Natural killer cell (primary cell): ENCODE measurements at regions not wholly inside any gene's neighbourhood (a gene's known extent, or its start where the extent isn't known, plus 50 kb on each side); places are given as distances from the start of the nearest gene placed in this dataset.

Source experiments
- ATAC-seq, 3 donors: fragments of 150-1000 bp in 2 of 3; fragments of 200-7000 bp in 1 of 3; cut with Tn5 transposase; 1 replicate in 1 of 3; 2 replicates in 2 of 3; pipeline ENCODE4 v1.10.0; 2021; ENCODE audit warnings: mild to moderate bottlenecking in 2 of 3, moderate library complexity in 2 of 3
- DNase-seq, 2 donors: peaks; one replicate each; pipeline versions ENCODE4 v3.0.0 to v3.0.0-alpha.2; 2013 to 2021; ENCODE audit warnings: mixed read lengths in 1 of 2
- H3K27ac ChIP-seq: one replicate; pipeline ENCODE4 v1.5.1; 2013; ENCODE audit warnings: mild to moderate bottlenecking, low read length
- H3K27me3 ChIP-seq: one replicate; pipeline ENCODE4 v1.6.1; 2013; ENCODE audit warnings: low read length; ENCODE audit not compliant: control insufficient read depth, insufficient read depth
- H3K36me3 ChIP-seq: one replicate; pipeline ENCODE4 v1.6.1; 2013; ENCODE audit warnings: low read length; ENCODE audit not compliant: control insufficient read depth, insufficient read depth
- H3K4me1 ChIP-seq: one replicate; pipeline ENCODE4 v1.6.1; 2013; ENCODE audit warnings: low read length; ENCODE audit not compliant: control insufficient read depth, insufficient read depth
- H3K4me3 ChIP-seq: one replicate; pipeline ENCODE4 v1.5.1; 2013; ENCODE audit warnings: low read length
- H3K9me3 ChIP-seq: one replicate; pipeline ENCODE4 v1.6.1; 2013; ENCODE audit warnings: low read length; ENCODE audit not compliant: control insufficient read depth, insufficient read depth
- H3K27ac Mint-ChIP-seq, 2 donors: one replicate each; pipeline ENCODE4 v1.8.0; 2022; ENCODE audit warnings: mild to moderate bottlenecking in 2 of 2, mixed read lengths in 2 of 2, moderate library complexity in 1 of 2
- H3K27me3 Mint-ChIP-seq, 2 donors: one replicate each; pipeline ENCODE4 v1.8.0; 2022; ENCODE audit warnings: low read depth in 2 of 2, mixed read lengths in 2 of 2
- H3K36me3 Mint-ChIP-seq: one replicate; pipeline ENCODE4 v1.8.0; 2022; ENCODE audit warnings: mixed read lengths
- H3K4me1 Mint-ChIP-seq, 2 donors: one replicate each; pipeline ENCODE4 v1.8.0; 2022; ENCODE audit warnings: mixed read lengths in 2 of 2
- H3K4me3 Mint-ChIP-seq: one replicate; pipeline ENCODE4 v1.8.0; 2022; ENCODE audit warnings: mild to moderate bottlenecking, moderate library complexity, mixed read lengths
- H3K9me3 Mint-ChIP-seq, 2 donors: one replicate each; pipeline ENCODE4 v1.8.0; 2022; ENCODE audit warnings: mixed read lengths in 2 of 2
- CTCF ChIP-seq: fragments of 200-600 bp; IDR thresholded peaks from one replicate; pipeline ENCODE4 v1.8.0; 2022; ENCODE audit warnings: antibody characterized with exemption
- WGBS: methylation state at CpG from one replicate; pipeline ENCODE4 v1.1.7; 2013; ENCODE audit warnings: missing lambda C conversion rate; ENCODE audit not compliant: insufficient coverage; 5-methylcytosine and 5-hydroxymethylcytosine counted together
- intact Hi-C: fragments of 100-400 bp; cut with micrococcal nuclease; formaldehyde crosslinking; loops from one replicate; pipeline ENCODE4 v1.14.2; 2022

GRCh38 chr11:45722144-45722543, 56.7 kb upstream of the CHST1 start:
- no peaks in the 10 kb centered on the region for H3K36me3 ChIP-seq
- no peaks in the 10 kb centered on the region for H3K9me3 ChIP-seq
- H3K27ac ChIP-seq, result no peak overlapping the region
- Mint-ChIP-seq H3K9me3 (no peaks in the 10 kb centered on the region), H3K4me3 (no peak overlapping the region), H3K27ac (no peak overlapping the region), H3K36me3 (no peaks in the 10 kb centered on the region), H3K27me3 (peaks cover 12 to 17% of the 10 kb centered on the region in 2 donors), H3K4me1 (no peaks in the 10 kb centered on the region)
- ATAC-seq, result no peak
- WGBS, result 85% methylated on average over 12 of the region's 13 CpGs
- intact Hi-C loops, result no loop called here
- H3K27me3 ChIP-seq, result no peaks in the 10 kb centered on the region
- TF ChIP-seq CTCF, result no peak
- no peak overlapping the region for H3K4me3 ChIP-seq
- no peak for DNase-seq
- no peaks in the 10 kb centered on the region for H3K4me1 ChIP-seq

- ATAC-seq (no peak), DNase-seq (no peak)
- no peak overlapping the region for H3K4me3 ChIP-seq
- no peaks in the 10 kb centered on the region for H3K4me1 ChIP-seq
- TF ChIP-seq CTCF, result no peak
- Mint-ChIP-seq H3K4me1 (no peaks in the 10 kb centered on the region), H3K36me3 (no peaks in the 10 kb centered on the region), H3K4me3 (no peak overlapping the region), H3K27ac (no peak overlapping the region), H3K27me3 (peaks cover 17 to 28% of the 10 kb centered on the region in 2 donors), H3K9me3 (no peaks in the 10 kb centered on the region)
- H3K36me3 ChIP-seq, result no peaks in the 10 kb centered on the region
- no peaks in the 10 kb centered on the region for H3K27me3 ChIP-seq
- no peaks in the 10 kb centered on the region for H3K9me3 ChIP-seq
- intact Hi-C loops, result no loop called here
- WGBS, result 87% methylated on average over 8 of the region's 8 CpGs
- no peak overlapping the region for H3K27ac ChIP-seq
Measured at GRCh38 chr11:45717526-45717925, 52.1 kb upstream of the CHST1 start.

GRCh38 chr11:45715418-45715817, 50.0 kb upstream of the CHST1 start:
- Histone ChIP-seq H3K27ac (no peak overlapping the region), H3K27me3 (no peaks in the 10 kb centered on the region), H3K4me3 (no peak overlapping the region), H3K36me3 (no peaks in the 10 kb centered on the region), H3K4me1 (no peaks in the 10 kb centered on the region), H3K9me3 (no peaks in the 10 kb centered on the region)
- Mint-ChIP-seq H3K9me3 (no peaks in the 10 kb centered on the region), H3K36me3 (no peaks in the 10 kb centered on the region), H3K4me1 (no peaks in the 10 kb centered on the region), H3K27me3 (peaks cover 25 to 45% of the 10 kb centered on the region in 2 donors), H3K27ac (no peak overlapping the region), H3K4me3 (no peak overlapping the region)
- DNase-seq (no peak), ATAC-seq (no peak)
- TF ChIP-seq CTCF, result no peak
- no CpG with 5 or more reads among the region's 2 CpGs for WGBS
- intact Hi-C loops, result no loop called here
